GM13977 (cell line): ENCODE measurements at regions not wholly inside any gene's neighbourhood (a gene's known extent, or its start where the extent isn't known, plus 50 kb on each side); places are given as distances from the start of the nearest gene placed in this dataset.

Experiments used
- DNase-seq: peaks from one replicate; pipeline ENCODE4 v3.0.0; 2012; ENCODE audit warnings: low spot score
- CTCF ChIP-seq: IDR thresholded peaks from 2 replicates; pipeline ENCODE4 v1.5.1; 2012; ENCODE audit warnings: mild to moderate bottlenecking, control low read depth; ENCODE audit not compliant: insufficient read depth; ENCODE audit errors: extremely low read depth, missing control alignments
- in situ Hi-C: fragments of 300-500 bp; cut with MboI; formaldehyde crosslinking; loops from one replicate; pipeline ENCODE4 v1.12.0; 2022; ENCODE audit warnings: low sequenced_read_pairs, low pct_unique_long_range_greater_than_20kb, mixed read lengths, inconsistent platforms; ENCODE audit not compliant: unreplicated experiment

- in situ Hi-C loops = no loop called here
- DNase-seq = no peak
- no peak for TF ChIP-seq CTCF
These were observed 101.9 kb upstream of the PRDM9 start for GRCh38 chr5:23405316-23406068.

DNA sequence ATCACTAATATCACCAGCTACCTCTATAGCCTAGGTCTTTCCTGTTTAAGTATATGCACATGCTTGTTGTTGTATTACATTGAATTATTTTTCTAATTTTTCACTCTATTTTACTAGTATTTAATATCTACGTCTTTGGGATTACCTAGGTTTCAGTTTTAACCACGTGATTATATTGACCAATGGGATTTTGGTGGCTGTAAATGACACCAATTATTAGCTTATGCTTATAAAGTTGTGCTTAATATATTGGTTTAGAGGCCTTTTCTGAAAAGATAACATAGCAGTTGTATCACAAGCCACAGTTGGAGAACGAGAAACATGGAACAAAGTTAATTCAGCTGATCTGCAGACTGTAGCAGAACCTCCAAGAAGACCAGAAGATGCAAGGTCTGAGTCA, 104.8 kb upstream of the PRDM9 start:
- TF ChIP-seq CTCF = no peak
- no peak for DNase-seq
- in situ Hi-C loops = no loop called here

- no peak for TF ChIP-seq CTCF
- DNase-seq = no peak
- in situ Hi-C loops = no loop called here
These were observed 106.5 kb upstream of the PRDM9 start for GRCh38 chr5:23400951-23401350.

- DNase-seq = no peak
- no peak for TF ChIP-seq CTCF
- in situ Hi-C loops = no loop called here
These were observed 111.1 kb upstream of the PRDM9 start for GRCh38 chr5:23396346-23396745.

DNA sequence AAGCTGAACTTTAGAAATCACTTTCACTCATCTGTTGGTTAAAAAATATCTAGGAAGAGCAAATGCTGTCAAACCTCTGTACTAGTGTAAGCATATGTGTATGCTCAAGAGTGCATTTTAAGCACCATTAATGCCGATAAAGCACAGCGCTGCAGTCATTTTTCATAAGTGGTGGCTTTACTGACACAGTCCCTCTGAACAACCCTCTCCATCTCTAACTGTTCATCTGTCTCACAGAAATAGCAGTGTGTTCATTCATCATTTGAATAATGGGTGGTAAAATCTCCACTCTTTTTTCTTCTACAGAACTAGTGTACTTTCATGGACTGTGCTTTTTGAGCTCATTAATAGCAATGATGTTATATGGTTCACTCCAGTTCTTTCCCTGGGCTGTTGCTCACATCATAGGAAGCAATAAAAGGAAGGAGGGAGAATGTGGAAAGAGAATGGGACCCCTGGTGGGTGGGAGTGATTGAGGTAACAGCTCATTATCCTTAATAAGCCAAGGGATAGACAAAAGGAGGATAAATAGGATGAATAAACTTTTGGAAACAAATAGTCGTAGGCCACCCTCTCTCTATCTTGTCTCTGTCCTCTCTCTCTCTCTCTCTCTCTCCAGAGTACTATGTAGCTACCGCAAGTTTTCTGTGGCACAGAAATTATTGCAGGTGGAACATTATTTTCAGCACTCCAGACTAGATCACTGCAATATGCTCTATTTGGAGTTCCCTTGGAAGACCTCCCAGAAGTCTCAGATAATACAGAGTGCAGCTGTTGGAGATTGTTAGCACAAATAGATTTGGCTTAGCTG, 117.9 kb upstream of the PRDM9 start:
- no peak for TF ChIP-seq CTCF
- in situ Hi-C loops = no loop called here
- no peak for DNase-seq

DNA sequence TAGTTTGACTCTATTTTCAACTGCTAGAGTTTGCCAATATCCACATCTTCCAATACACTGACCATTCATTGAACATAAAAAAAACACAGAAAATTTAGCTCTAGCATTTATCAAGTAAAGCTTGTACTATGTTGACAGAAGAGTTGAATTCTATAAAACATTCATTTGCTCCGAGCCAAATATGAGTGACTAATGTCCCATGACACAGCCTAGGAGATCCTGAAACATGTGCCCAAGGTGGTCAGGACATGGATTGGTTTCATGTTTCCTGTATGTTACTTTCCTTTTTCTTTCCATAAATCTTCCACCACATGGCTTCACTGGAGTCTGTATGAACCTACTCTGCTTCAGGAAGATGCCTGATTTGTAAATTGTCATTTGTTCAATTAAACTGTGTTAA, 122.4 kb upstream of the PRDM9 start:
- DNase-seq = no peak
- TF ChIP-seq CTCF = no peak
- in situ Hi-C loops = no loop called here
